22Rv1 (cell line): ENCODE measurements at regions not wholly inside any gene's neighbourhood (a gene's known extent, or its start where the extent isn't known, plus 50 kb on each side); places are given as distances from the start of the nearest gene placed in this dataset.

Experiments
- CTCF ChIP-seq: fragments of 450-650 bp; IDR thresholded peaks from 2 replicates; pipeline ENCODE4 v1.5.1; 2017; ENCODE audit warnings: mild to moderate bottlenecking
- ZFX ChIP-seq: fragments of 450-650 bp; IDR thresholded peaks from 2 replicates; pipeline ENCODE4 v1.6.1; 2017; ENCODE audit warnings: antibody characterized with exemption, borderline replicate concordance

GRCh38 chr13:76474966-76475365 lies 411.2 kb downstream of the KCTD12 start:
- TF ChIP-seq CTCF (no peak), ZFX (no peak)
